NCI-H1417 (cell line): ENCODE measurements at regions not wholly inside any gene's neighbourhood (a gene's known extent, or its start where the extent isn't known, plus 50 kb on each side); places are given as distances from the start of the nearest gene placed in this dataset.

ENCODE experiments used
- DNase-seq, 3 experiments: peaks; one replicate each; lab custom pipeline; 2025; lab: John Stamatoyannopoulos, UW

DNA sequence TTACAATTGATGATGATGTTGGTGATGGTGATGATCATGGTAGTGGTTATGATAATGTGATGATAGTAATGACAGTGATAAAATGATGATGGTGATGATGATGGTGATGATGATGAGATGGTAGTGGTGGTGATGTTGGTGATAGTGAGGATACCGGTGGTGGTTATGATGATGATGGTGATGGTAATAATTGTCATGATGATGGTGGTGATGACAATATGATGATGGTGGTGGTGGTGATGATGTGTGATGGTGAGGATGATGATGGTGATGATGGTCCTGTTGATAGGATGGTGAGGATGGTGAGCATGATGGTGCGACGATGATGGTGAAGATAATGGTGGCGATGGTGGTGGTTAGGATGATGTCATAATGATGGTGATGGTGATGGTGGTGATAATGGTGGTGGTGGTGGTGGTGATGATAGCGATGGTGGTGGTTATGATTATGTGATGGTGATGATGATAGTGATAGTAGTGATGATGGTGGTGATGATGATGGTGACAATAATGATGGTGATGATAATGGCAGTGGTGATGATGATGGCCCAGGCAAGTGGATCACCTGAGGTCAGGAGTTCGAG is 1129.9 kb downstream of the BRD1 start:
- no peak for DNase-seq

DNA sequence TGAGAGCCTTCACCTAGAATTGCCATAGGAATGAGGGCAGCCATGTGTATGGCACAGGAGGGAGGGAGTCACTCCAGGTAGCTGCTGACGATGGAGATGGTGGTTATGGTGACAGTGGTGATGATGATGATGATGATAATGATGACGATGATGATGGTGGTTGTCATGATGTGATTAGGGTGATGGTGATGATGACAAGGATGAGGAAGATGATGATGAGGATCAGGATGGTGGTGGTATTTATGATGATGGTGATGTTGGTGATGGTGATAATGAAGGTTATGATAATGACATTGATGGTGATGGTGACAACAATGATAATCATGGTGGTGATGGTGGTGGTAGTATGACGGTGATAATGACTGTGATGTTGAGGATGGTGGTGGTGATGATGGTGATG is 1130.5 kb downstream of the BRD1 start:
- DNase-seq: no peak

- DNase-seq: no peak
Observed at GRCh38 chr22:48696371-48696770, 1131.3 kb downstream of the BRD1 start.

- no peak for DNase-seq
Observed at GRCh38 chr22:48695731-48696305, 1131.9 kb downstream of the BRD1 start.

GRCh38 chr22:48695251-48695650 is 1132.4 kb downstream of the BRD1 start:
- DNase-seq: no peak

GRCh38 chr22:48694296-48694883 is 1133.3 kb downstream of the BRD1 start:
- no peak for DNase-seq

GRCh38 chr22:48693377-48694135 is 1134.1 kb downstream of the BRD1 start:
- no peak for DNase-seq

DNA sequence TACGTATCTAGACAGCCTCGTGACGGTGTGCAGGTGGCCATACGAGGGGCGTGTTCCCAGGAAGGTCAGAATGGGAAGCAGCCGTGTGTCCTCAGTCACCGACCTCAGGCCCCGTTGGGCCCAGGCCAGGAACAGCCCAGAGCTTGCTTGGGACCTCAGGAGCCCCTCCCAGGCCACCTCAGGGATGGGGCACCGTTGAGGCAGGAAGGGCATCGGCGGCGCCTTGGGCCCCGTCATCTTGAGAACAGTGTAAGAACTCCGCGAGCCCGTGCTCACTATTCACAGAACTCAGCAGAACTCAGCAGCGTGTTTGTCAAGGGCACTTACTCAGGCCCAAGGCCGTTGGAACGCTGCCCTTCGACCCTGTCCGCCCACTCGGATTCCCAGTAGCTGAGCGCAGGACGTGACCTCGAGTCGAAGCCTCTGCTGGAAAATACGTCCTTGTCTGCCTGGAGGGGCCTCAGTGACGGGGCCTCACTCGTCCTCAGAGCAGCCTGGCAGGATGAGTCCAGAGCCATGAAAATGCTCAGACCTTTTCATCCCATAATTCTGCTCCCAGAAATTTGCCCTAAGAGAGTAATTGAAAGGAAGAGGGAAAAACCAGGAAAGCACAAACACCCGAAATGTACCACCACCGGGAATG is 1134.8 kb downstream of the BRD1 start:
- DNase-seq: no peak

GRCh38 chr22:48691431-48691851 is 1136.2 kb downstream of the BRD1 start:
- DNase-seq: no peak

GRCh38 chr22:48690583-48691317 is 1136.9 kb downstream of the BRD1 start:
- no peak for DNase-seq

DNA sequence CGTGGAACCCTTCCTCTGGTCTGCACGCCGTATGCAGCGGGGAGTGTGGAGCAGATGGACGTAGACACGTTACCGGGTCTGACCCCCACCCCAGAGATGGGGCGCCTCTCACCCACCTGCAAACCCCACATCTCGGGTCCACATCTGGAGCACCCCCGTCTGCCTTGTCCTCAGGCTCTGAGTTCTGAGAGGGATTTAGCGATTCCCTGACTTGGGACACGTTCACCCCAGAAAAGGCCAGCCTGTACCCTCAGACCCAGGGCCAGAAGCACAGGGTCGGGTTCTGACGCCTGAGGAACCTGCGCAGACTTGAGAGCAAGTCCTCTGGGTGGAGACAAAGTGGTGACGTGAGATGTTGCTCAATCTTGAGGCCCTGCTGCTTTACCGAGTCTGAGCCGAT is 1138.5 kb downstream of the BRD1 start:
- no peak for DNase-seq

DNA sequence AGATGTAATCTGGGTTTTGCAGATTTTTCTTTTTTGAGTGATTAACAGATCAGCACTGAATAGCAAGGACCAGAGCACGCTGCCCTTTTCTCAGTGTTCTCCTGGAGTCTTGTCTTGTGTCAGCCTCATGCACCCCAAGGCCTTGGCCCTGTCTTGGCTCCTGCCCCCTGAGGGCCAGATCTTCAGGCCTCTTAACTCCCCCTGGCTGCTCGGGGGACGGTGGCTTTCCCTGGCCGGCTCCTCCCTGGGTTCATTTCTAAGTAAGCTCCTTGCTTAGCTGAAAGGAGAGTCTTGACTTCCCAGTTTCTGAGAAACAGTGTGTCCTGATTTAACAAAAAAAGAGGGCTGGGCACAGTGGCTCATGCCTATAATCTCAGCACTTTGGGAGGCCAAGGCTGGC is 1139.3 kb downstream of the BRD1 start:
- DNase-seq: no peak

GRCh38 chr22:48687606-48688005 is 1140.1 kb downstream of the BRD1 start:
- no peak for DNase-seq

- DNase-seq: no peak
Observed at GRCh38 chr22:48686694-48687302, 1140.9 kb downstream of the BRD1 start.

DNA sequence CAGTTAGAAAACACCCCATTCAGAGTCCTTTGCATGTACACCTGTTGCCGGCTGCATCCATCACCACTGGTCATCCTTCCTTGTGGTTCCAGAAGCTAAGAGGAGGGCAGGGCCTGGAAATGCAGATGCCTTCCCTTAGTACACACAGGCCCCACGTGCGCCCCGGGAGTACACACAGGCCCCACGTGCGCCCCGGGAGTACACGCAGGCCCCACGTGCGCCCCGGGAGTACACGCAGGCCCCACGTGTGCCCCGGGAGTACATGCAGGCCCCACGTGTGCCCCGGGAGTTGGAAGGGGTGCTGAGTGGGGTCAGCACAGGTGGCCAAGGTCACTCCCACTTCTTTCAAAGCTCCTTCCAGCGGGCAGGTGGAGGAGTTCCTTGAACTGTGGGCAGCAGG is 1141.9 kb downstream of the BRD1 start:
- DNase-seq: no peak

- no peak for DNase-seq
Observed at GRCh38 chr22:48683640-48684039, 1144.0 kb downstream of the BRD1 start.

DNA sequence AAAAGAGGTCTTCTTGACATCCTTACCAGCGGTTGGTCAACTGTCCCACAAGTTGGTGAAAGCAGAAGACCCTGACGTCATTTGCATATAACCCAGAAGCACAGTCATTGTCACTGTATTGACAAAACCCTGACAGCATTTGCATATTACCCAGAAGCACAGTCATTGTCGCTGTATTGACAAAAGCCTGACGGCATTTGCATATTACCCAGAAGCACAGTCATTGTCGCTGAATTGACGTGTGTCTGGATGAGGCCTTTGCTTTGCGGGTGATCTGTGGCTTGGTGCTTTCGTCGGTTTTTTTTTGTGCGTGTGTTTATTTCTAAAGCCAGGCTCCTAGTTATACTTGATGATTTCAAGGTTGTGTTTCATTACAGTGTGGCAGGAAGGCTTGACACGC is 1145.2 kb downstream of the BRD1 start:
- no peak for DNase-seq

- DNase-seq: no peak
Observed at GRCh38 chr22:48680601-48681000, 1147.1 kb downstream of the BRD1 start.

- no peak for DNase-seq
Observed at GRCh38 chr22:48679656-48680555, 1147.8 kb downstream of the BRD1 start.
